ENCODE measurements at regions not wholly inside any gene's neighbourhood (a gene's known extent, or its start where the extent isn't known, plus 50 kb on each side); places are given as distances from the start of the nearest gene placed in this dataset.

DNA sequence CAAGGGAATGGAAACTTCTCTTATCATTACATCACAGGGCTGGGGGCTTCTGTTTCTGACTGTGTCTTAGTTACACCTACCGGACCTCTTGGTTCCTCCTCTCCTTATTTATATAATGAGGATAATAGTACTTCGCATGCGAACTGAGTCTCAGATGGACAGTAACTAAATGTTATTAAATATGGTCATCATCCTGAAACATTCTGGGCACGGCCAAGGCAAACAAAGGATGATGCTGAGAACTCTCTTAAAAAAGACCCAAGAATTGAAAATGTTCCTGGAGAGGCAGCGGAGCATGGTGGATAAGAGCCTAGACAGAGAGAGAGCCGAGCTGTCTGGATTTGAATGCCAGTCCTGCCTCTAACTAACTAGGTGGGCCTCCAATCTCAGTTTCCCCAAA lies 119.8 kb upstream of the SASH1 start:
- DNase-seq = no peak

GRCh38 chr6:148223424-148223842 lies 119.2 kb upstream of the SASH1 start:
- DNase-seq = no peak

- DNase-seq = no peak
These were observed 116.8 kb upstream of the SASH1 start for GRCh38 chr6:148225871-148226270.

GRCh38 chr6:148226284-148226683 lies 116.4 kb upstream of the SASH1 start:
- no peak for DNase-seq

- DNase-seq = no peak
These were observed 111.1 kb upstream of the SASH1 start for GRCh38 chr6:148231572-148231971.

GRCh38 chr6:148235446-148235845 lies 107.2 kb upstream of the SASH1 start:
- DNase-seq = no peak

GRCh38 chr6:148238713-148239112 lies 103.9 kb upstream of the SASH1 start:
- DNase-seq = no peak

GRCh38 chr6:148239215-148239614 lies 103.4 kb upstream of the SASH1 start:
- DNase-seq = no peak

- DNase-seq = no peak
These were observed 102.7 kb upstream of the SASH1 start for GRCh38 chr6:148239801-148240460.

DNA sequence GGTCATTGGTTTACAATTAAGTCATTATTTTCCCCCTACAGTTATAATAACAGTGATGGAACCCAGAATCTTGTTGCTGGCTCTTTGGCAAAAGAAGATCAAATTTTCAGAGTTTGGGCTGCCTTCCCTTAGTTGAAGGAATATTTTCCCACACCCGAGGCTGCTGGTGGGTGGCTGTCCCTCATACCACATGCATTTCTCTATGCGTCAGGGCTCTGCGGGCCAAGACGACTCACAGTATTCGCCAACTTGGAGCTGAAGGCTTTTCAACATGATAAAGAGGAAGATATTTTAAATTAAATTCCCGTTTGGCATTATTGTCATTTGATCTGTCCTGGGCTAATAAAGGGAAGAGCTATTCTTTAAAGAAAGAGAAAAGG lies 102.2 kb upstream of the SASH1 start:
- DNase-seq = no peak

- DNase-seq = no peak
These were observed 101.7 kb upstream of the SASH1 start for GRCh38 chr6:148240861-148241477.

DNA sequence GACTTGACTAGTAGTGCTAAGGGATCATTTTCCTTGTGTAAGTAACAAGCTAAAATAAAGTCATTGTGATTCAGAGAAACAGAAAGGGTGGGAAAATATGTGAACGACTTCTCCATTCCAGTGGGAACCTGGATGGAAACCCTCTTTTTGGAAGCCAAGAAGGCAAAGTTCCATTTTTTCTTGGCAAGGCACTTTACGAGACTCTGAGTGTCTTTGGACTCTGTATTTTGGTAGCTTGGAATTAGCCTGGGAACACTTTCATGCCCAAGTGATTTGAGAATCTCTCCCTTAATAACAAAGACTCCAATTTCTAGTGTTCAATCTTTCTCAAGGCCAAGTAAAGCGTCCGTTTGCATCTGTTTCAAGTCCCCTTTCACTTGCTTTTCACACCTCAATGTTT lies 100.5 kb upstream of the SASH1 start:
- DNase-seq = no peak

- DNase-seq = no peak
These were observed 98.3 kb upstream of the SASH1 start for GRCh38 chr6:148244217-148244935.

DNA sequence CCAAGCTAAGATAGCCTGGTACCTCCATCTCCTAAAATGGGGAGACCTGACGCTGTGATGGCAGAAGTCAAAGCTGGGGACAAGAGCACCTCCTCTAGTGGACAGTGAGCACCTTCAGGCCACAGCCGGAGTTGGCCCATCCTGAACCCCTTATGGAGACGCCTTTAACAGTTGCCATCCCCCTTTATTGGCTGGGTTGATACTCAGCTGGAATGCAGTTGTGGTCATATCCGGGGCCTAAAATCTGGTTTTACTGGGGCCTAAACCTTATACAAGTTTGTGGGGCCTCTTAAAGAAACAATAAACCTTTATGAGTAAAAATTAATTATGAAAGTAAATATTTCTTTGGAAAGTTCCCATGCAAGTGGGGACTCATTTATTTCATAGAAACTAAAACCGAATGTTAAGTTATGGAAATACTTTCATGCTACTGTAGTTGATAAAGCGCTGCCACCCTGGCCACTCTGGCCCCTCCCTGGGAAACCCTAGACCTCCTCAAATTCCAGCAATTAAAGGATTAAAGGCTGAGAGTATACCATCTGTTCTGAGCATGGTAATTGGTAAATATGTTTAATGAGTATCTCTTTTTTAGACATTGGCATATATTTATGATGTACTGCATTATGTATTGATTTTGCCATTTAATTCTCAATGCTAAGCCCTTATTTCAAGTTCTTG lies 95.1 kb upstream of the SASH1 start:
- DNase-seq = no peak

DNA sequence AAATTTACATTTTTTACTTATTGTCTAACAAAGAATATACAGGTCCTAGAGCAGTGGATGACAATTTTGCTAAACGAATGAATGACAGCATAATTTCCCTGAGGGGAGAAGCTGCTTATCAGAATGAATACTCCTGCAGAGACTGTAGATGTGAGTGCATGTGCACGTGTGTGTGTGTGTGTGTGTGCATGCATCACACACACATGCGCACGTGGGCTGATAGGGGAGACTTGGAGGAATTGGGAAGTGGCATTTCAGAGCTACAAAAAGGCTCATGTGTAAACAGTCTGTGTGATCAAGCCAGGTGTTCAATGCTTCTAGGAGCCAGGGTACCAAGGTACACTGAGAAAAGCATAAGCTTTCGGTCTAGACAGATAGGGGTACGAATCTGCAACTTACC lies 93.5 kb upstream of the SASH1 start:
- DNase-seq = no peak

DNA sequence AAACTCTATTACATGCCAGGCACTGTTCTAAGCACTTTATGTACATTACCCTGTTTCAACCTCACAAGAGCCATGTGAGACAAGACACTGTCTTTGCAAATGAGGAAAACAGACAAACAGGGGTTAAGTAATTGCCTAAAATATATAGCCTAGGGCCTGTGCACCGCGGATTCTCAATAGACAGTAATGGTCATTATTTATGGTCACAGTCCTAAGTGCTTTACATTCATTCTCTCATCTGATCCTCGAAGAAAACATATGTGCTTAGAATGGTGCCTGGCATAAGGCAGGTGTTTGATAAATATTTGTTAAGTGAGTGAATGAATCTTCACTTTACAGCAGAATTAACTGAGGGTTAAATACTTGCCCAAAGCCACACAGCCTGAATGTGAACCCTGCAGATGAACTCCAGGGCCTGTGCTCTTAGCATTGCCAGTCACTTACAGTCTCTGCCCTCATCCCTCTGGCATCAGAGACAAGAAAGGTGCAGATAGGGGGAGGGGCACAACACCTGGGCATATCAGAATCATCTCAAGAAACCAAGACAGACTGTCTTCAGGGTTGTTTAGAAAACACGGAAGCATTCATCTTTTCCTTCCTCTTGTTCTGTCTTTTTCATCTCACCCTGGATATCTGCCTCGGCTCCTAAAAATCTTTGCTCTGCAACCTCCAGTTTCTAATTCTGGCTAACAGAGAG lies 92.8 kb upstream of the SASH1 start:
- no peak for DNase-seq

DNA sequence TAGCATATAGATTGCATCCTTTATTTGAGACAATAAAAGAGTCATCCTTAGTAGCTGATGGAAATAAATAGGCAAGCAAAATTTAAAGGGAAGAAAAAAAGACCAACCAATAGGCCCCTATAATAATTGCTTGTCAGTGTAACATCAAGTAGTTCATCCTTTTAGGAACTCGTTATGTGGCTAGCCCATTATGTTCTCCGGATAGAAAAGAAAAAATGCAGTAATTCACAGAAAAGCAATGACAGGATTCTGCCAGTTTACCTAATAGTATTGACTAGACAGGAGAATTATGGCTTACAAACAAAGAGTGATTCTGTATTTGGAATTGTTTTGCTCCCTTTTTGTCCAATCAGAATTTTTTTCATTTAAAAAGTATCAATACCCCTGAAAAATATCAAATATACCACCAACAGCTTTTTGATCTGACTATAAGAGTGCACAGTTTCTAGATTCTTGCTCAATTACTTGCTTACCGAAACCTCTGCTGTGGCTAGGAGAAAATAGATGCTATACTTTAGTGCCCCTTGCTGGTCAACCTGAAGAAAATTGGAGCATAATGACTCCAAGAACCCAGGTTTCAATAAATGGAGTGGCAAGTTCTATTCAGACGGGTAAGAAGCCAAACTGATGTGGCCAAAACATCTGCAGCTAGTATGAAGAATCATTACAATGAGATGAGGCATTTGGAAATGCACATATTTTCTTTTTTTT lies 91.5 kb upstream of the SASH1 start:
- peak in 1 of 2 donors; percentile 8 for DNase-seq

- DNase-seq = no peak
These were observed 90.7 kb upstream of the SASH1 start for GRCh38 chr6:148251891-148252290.

- DNase-seq = no peak
These were observed 84.8 kb upstream of the SASH1 start for GRCh38 chr6:148257810-148258209.

DNA sequence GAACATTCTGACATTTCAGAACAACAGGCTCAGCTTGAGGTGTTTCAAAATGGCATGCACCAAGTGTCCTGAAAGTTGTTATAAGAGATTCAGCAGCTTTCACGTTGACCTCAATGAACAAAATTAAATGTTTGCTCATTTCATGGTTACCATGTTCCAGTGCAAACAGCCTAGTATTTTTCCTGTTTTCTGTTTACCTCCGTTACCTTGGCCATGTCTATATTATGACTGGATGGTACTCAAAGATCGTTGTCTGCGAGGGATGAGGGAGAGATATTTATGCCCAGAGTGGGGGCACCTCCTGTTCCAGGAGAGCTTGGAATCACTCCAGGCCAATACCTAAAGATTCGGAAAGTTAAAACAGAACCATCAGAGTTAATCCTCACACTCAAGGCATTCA lies 83.8 kb upstream of the SASH1 start:
- no peak for DNase-seq

- no peak for DNase-seq
These were observed 81.2 kb upstream of the SASH1 start for GRCh38 chr6:148261470-148261869.

DNA sequence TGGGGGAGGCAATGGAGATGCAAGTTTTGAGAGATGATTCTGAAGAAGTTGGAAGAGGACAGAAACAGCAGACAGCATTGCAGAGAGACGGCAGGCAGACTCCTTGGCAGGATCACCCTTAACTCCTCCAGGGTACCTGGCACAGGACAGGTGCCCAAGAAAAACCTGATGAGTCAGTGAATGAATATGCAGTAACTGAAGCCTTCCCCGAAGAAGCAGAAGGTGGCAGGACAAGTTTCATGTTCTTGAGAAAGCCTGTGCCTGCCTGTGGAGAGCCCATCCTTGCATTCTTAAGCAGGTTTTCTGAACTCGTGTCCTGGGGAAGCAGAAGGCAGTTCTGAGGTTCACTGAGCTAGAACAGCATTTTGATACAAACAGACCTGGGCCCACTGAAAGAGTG lies 79.6 kb upstream of the SASH1 start:
- no peak for DNase-seq

DNA sequence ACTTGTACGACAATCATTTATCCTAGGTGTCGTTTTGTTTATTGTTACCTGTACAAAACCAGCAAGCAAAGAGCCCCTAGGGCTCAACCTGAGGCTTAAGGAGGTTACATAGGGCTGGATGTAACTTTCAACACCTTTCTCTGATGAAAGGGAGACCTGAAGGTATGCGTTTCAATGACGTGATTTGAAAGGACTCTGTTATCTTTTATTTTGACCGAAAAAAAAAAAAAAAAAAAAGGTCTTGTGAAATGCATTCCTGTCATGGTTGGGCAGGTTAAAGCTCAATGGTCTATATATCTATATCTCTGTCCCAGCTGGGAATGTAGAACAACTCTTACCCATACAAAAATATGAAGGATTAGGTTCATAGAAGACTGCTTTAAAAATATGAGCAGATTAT lies 78.7 kb upstream of the SASH1 start:
- DNase-seq = no peak
